H1 (cell line): ENCODE measurements at regions not wholly inside any gene's neighbourhood (a gene's known extent, or its start where the extent isn't known, plus 50 kb on each side); places are given as distances from the start of the nearest gene placed in this dataset.

ENCODE experiments used
- CTCF ChIA-PET: fragments of 300-600 bp; sonication (Branson Sonifier 250); formaldehyde crosslinking; loops from one replicate; lab custom pipeline; 2021; ENCODE audit not compliant: partially characterized antibody; lab: Charles Lee
- POLR2A ChIA-PET: fragments of 300-600 bp; sonication (Branson Sonifier 250); formaldehyde crosslinking; loops from one replicate; lab custom pipeline; 2021; ENCODE audit warnings: inconsistent platforms; ENCODE audit not compliant: partially characterized antibody; lab: Charles Lee
- DNase-seq, 2 experiments: peaks; one replicate each; pipeline versions ENCODE4 v3.0.0 to v3.0.0-alpha.2; 2010 to 2022; ENCODE audit warnings: low spot score in 2 of 2, low read depth in 1 of 2, mixed read lengths in 1 of 2
- FAIRE-seq: peaks from 2 replicates; lab custom pipeline; 2011; peaks lifted over from hg19 to GRCh38; lab: Jason Lieb, UNC
- H2AFZ ChIP-seq: 2 replicates; pipeline ENCODE4 v1.8.1; 2012; ENCODE audit warnings: low read length, inconsistent platforms
- H2AK5ac ChIP-seq: 2 replicates; pipeline ENCODE4 v1.6.1; 2013; ENCODE audit warnings: low read depth, low read length
- H2BK120ac ChIP-seq: replicated peaks from 2 replicates; pipeline ENCODE3; 2013; ENCODE audit warnings: low read depth, low read length, inconsistent platforms
- H2BK12ac ChIP-seq: 2 replicates; pipeline ENCODE4 v1.6.1; 2013; ENCODE audit warnings: low read depth, low read length
- H2BK15ac ChIP-seq: 2 replicates; pipeline ENCODE4 v1.6.1; 2013; ENCODE audit warnings: low read length
- H2BK20ac ChIP-seq: 2 replicates; pipeline ENCODE4 v1.6.1; 2013; ENCODE audit warnings: low read length
- H2BK5ac ChIP-seq: 2 replicates; pipeline ENCODE4 v1.6.1; 2013; ENCODE audit warnings: low read depth, low read length
- H3K14ac ChIP-seq: 2 replicates; pipeline ENCODE4 v1.6.1; 2013; ENCODE audit warnings: inconsistent platforms; ENCODE audit not compliant: insufficient read length
- H3K18ac ChIP-seq: 2 replicates; pipeline ENCODE4 v1.6.1; 2013; ENCODE audit warnings: low read length; ENCODE audit errors: extremely low read depth
- H3K23ac ChIP-seq: 2 replicates; pipeline ENCODE4 v1.6.1; 2013; ENCODE audit warnings: inconsistent platforms; ENCODE audit not compliant: insufficient read length
- H3K23me2 ChIP-seq: 2 replicates; pipeline ENCODE4 v1.6.1; 2013; ENCODE audit warnings: low read depth, low read length
- H3K27ac ChIP-seq: 2 replicates; pipeline ENCODE4 v1.6.1; 2011; ENCODE audit warnings: low read depth, low read length, inconsistent platforms
- H3K27me3 ChIP-seq, 4 experiments: replicated peaks in 1 of 4; 1 replicate in 1 of 4; 2 replicates in 3 of 4; pipeline versions ENCODE4 v1.6.1 to v1.8.1; 2011 to 2013; ENCODE audit warnings: low read length in 3 of 4, mild to moderate bottlenecking in 3 of 4, inconsistent platforms in 2 of 4, mixed read lengths in 2 of 4, moderate library complexity in 1 of 4; ENCODE audit not compliant: control insufficient read depth in 3 of 4, insufficient read depth in 3 of 4; ENCODE audit errors: extremely low read depth in 1 of 4
- H3K36me3 ChIP-seq, 4 experiments: 2 replicates each; pipeline versions ENCODE4 v1.6.1 to v1.8.1; 2011 to 2013; ENCODE audit warnings: mild to moderate bottlenecking in 4 of 4, low read length in 3 of 4, moderate library complexity in 2 of 4, control low read depth in 1 of 4, inconsistent platforms in 1 of 4; ENCODE audit not compliant: insufficient read depth in 4 of 4, control insufficient read depth in 2 of 4
- H3K4ac ChIP-seq: replicated peaks from 2 replicates; pipeline ENCODE3; 2013; ENCODE audit warnings: low read length, low read depth, mixed read lengths, inconsistent platforms; ENCODE audit not compliant: insufficient read length
- H3K4me1 ChIP-seq, 4 experiments: replicated peaks in 1 of 4; 1 replicate in 1 of 4; 2 replicates in 3 of 4; pipeline versions ENCODE4 v1.6.1 to v1.8.1; 2011 to 2013; ENCODE audit warnings: low read length in 3 of 4, inconsistent platforms in 2 of 4, mixed read lengths in 1 of 4; ENCODE audit not compliant: insufficient read depth in 4 of 4, control insufficient read depth in 3 of 4
- H3K4me2 ChIP-seq, 2 experiments: 2 replicates each; pipeline versions ENCODE4 v1.6.1 to v1.8.1; 2011 to 2013; ENCODE audit warnings: low read depth in 2 of 2, low read length in 2 of 2, control low read depth in 1 of 2, inconsistent platforms in 1 of 2, mild to moderate bottlenecking in 1 of 2; ENCODE audit not compliant: insufficient read depth in 1 of 2
- H3K4me3 ChIP-seq, 4 experiments: fragments of 200-600, 300-600 bp in 1 of 4; sonication (generic), shearing (Covaris generic), sonication (Bioruptor Twin) in 1 of 4; 2 replicates each; pipeline versions ENCODE4 v1.5.1 to v1.8.1; 2011 to 2016; ENCODE audit warnings: low read length in 4 of 4, low read depth in 3 of 4, control low read depth in 2 of 4, inconsistent platforms in 2 of 4, mild to moderate bottlenecking in 2 of 4, mixed read lengths in 1 of 4, moderate library complexity in 1 of 4; ENCODE audit not compliant: insufficient read depth in 2 of 4; ENCODE audit errors: extremely low read depth in 1 of 4
- H3K56ac ChIP-seq: replicated peaks from 2 replicates; pipeline ENCODE3; 2013; ENCODE audit warnings: low read depth, mild to moderate bottlenecking, mixed read lengths, low read length, inconsistent platforms; ENCODE audit not compliant: insufficient read length
- H3K79me1 ChIP-seq: 2 replicates; pipeline ENCODE4 v1.6.1; 2013; ENCODE audit warnings: low read depth, low read length, control low read depth
- H3K79me2 ChIP-seq, 2 experiments: 2 replicates each; pipeline versions ENCODE4 v1.6.1 to v1.8.1; 2012 to 2013; ENCODE audit warnings: low read length in 2 of 2, mild to moderate bottlenecking in 2 of 2, inconsistent platforms in 1 of 2; ENCODE audit not compliant: insufficient read depth in 2 of 2, control insufficient read depth in 1 of 2
- H3K9ac ChIP-seq, 4 experiments: replicated peaks in 1 of 4; 1 replicate in 1 of 4; 2 replicates in 3 of 4; pipeline versions ENCODE4 v1.6.1 to v1.8.1; 2011 to 2013; ENCODE audit warnings: low read depth in 3 of 4, low read length in 3 of 4, control low read depth in 2 of 4, mild to moderate bottlenecking in 2 of 4, moderate library complexity in 2 of 4, inconsistent platforms in 1 of 4; ENCODE audit errors: extremely low read depth in 1 of 4
- H3K9me3 ChIP-seq, 2 experiments: 2 replicates each; pipeline versions ENCODE4 v1.6.1 to v1.8.1; 2012 to 2013; ENCODE audit warnings: mild to moderate bottlenecking in 2 of 2, moderate library complexity in 2 of 2, control low read depth in 1 of 2, inconsistent platforms in 1 of 2, low read depth in 1 of 2, low read length in 1 of 2, mixed read lengths in 1 of 2; ENCODE audit not compliant: insufficient read depth in 2 of 2
- H4K20me1 ChIP-seq, 2 experiments: replicated peaks in 1 of 2; 2 replicates each; pipeline versions ENCODE3 to v1.8.1; 2011 to 2013; ENCODE audit warnings: inconsistent platforms in 2 of 2, low read length in 2 of 2, mild to moderate bottlenecking in 1 of 2; ENCODE audit not compliant: insufficient read depth in 2 of 2, control insufficient read depth in 1 of 2
- H4K5ac ChIP-seq: 2 replicates; pipeline ENCODE4 v1.6.1; 2013; ENCODE audit warnings: low read length, low read depth, mixed read lengths, inconsistent platforms; ENCODE audit not compliant: insufficient read length
- H4K8ac ChIP-seq: 2 replicates; pipeline ENCODE4 v1.8.0; 2013; ENCODE audit warnings: mild to moderate bottlenecking, moderate library complexity, low read length, inconsistent platforms; ENCODE audit not compliant: insufficient read depth; ENCODE audit errors: extremely low read depth
- H4K91ac ChIP-seq: replicated peaks from 2 replicates; pipeline ENCODE3; 2013; ENCODE audit warnings: low read length, mixed read lengths, inconsistent platforms; ENCODE audit not compliant: insufficient read length
- EZH2 ChIP-seq: fragments of 200-600 bp; sonication (generic); IDR thresholded peaks from 2 replicates; pipeline ENCODE4 v1.7.1; 2012; ENCODE audit warnings: low read depth, mild to moderate bottlenecking, moderate library complexity, low read length, inconsistent platforms; ENCODE audit not compliant: severe bottlenecking
- KDM4A ChIP-seq: IDR thresholded peaks from one replicate; pipeline ENCODE4 v1.7.1; 2012; ENCODE audit warnings: low read depth, mild to moderate bottlenecking, moderate library complexity, low read length, inconsistent platforms; ENCODE audit not compliant: severe bottlenecking

DNA sequence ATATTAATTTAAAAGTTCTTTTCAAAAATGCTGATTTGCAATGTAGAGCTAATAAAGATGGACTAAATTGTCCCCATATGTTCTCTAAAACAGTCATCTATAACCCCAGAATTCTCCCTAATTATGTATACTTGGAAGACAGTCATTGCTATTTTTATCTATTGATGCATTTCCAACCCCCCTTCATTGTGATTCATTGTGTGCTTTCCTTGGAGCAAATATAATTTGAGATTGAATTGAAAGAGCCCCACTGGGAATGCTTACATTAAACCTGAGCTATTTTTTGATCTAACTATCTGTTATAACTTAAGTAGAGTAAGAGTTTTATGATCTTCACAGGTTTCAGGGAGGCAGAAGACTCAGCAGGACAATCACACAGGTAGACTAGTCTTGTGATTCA lies 73.7 kb upstream of the PTCHD4 start:
- Histone ChIP-seq H3K4me2 (no peak overlapping the region), H3K27me3 (no peaks in the 10 kb centered on the region), H3K56ac (no peak overlapping the region), H2BK20ac (no peak overlapping the region), H3K36me3 (no peaks in the 10 kb centered on the region), H2BK12ac (no peak overlapping the region), H3K9ac (no peak overlapping the region), H4K20me1 (no peaks in the 10 kb centered on the region), H3K14ac (no peak overlapping the region), H4K5ac (no peak overlapping the region), H2BK15ac (no peak overlapping the region), H2AK5ac (no peak overlapping the region), H2AFZ (no peak overlapping the region), H3K4ac (no peak overlapping the region), H4K91ac (no peak overlapping the region), H2BK120ac (no peak overlapping the region), H3K79me2 (no peaks in the 10 kb centered on the region), H2BK5ac (no peak overlapping the region), H3K23me2 (no peaks in the 10 kb centered on the region), H3K9me3 (no peaks in the 10 kb centered on the region), H3K18ac (no peak overlapping the region), H3K4me1 (no peaks in the 10 kb centered on the region), H4K8ac (no peak overlapping the region), H3K4me3 (no peak overlapping the region), H3K27ac (no peak overlapping the region), H3K79me1 (no peaks in the 10 kb centered on the region), H3K23ac (no peak overlapping the region)
- DNase-seq (no peak), FAIRE-seq (no peak)
- ChIA-PET POLR2A (no interaction called here), CTCF (no interaction called here)
- no peak for TF ChIP-seq EZH2
- TF ChIP-seq KDM4A = no peak
